ENCODE measurements at regions not wholly inside any gene's neighbourhood (a gene's known extent, or its start where the extent isn't known, plus 50 kb on each side); places are given as distances from the start of the nearest gene placed in this dataset.

DNA sequence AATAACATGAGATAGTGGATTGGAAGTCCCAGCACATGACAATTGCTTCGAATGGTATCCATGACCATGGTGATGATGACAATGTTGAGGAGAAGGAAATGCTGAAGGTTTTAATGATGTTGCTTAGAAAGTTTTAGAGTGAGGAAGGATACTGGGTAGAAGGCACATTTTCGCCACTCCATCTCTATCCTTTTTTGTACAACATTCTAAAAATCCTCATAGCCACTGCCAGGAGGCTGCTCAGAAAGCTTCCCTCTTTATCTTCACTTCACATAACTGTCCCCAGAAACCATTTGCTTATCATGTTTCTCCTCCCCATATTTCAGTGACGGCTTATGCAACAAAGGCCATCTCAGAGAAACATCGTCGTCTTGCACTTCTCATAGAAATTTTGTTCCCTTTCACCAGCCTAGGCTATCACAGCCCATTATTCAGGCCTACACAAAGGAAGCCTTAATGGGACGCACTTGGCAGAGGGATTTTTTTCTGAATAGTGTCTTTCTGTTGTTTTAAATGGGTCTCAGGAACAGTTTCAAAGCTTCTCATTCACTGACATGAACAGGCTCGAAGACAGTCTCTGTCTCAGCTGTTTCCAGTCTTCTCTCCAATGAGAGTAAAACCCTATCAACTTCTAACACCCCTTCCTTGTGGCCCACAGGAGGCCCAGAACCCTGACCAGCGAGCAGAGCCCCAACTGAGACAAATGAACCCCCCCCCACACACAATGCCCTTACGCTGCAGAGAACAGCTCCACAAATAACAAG, 506.7 kb downstream of the HAPSTR1 start (continued):
- 0 out of 2 replicates have a peak, but pooled peaks have one; percentile 57 for TF ChIP-seq MECOM (CRISPR knock-in tag; IDR thresholded peaks at IDR 0.05)
- peak; percentile 40; the same call in 1 of the 2 replicates for TF ChIP-seq SMAD4 (CRISPR knock-in tag; conservative IDR thresholded peaks at IDR 0.05)
- no peak for TF ChIP-seq GTF2F1 (IDR thresholded peaks at IDR 0.05; ENCODE audit: low read depth, low read length)
- no peak for TF ChIP-seq ZNF696 (CRISPR knock-in tag; conservative IDR thresholded peaks at IDR 0.05)
- 0 out of 2 replicates have a peak, but pooled peaks have one; percentile 32 for TF ChIP-seq MTA3 (IDR thresholded peaks at IDR 0.05; ENCODE audit: borderline replicate concordance)
- no peak for TF ChIP-seq POLR2AphosphoS2 (IDR thresholded peaks at IDR 0.05; ENCODE audit: low read length)
- TF ChIP-seq ZNF408 (CRISPR knock-in tag; IDR thresholded peaks at IDR 0.05; ENCODE audit: low read depth) = no peak
- TF ChIP-seq, protein P1, sequence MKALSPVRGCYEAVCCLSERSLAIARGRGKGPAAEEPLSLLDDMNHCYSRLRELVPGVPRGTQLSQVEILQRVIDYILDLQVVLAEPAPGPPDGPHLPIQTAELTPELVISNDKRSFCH (CRISPR knock-in tag; IDR thresholded peaks at IDR 0.05) = no peak
- TF ChIP-seq, protein P1 (tag; IDR thresholded peaks at IDR 0.05) = no peak
- TF ChIP-seq, protein P2, sequence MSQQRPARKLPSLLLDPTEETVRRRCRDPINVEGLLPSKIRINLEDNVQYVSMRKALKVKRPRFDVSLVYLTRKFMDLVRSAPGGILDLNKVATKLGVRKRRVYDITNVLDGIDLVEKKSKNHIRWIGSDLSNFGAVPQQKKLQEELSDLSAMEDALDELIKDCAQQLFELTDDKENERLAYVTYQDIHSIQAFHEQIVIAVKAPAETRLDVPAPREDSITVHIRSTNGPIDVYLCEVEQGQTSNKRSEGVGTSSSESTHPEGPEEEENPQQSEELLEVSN (IDR thresholded peaks at IDR 0.05; ENCODE audit: borderline replicate concordance in 1 of 2, extremely low read depth in 1 of 2, insufficient read depth in 1 of 2, insufficient read length in 1 of 2, low read depth in 1 of 2, low read length in 1 of 2, poor library complexity in 1 of 2, severe bottlenecking in 1 of 2) = peak in 1 of 2 experiments; percentile 24
- TF ChIP-seq, protein P3, sequence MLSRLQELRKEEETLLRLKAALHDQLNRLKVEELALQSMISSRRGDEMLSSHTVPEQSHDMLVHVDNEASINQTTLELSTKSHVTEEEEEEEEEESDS (CRISPR knock-in tag; IDR thresholded peaks at IDR 0.05) = no peak
- TF ChIP-seq ZNF561 (CRISPR knock-in tag; conservative IDR thresholded peaks at IDR 0.05) = no peak
- TF ChIP-seq XRCC5 (IDR thresholded peaks at IDR 0.05; ENCODE audit: low read depth, low read length) = 0 out of 2 replicates have a peak, but pooled peaks have one; percentile 54
- peak; percentile 42; the same call in 1 of the 2 replicates for TF ChIP-seq POLR2A (conservative IDR thresholded peaks at IDR 0.05)
- TF ChIP-seq, protein P4, sequence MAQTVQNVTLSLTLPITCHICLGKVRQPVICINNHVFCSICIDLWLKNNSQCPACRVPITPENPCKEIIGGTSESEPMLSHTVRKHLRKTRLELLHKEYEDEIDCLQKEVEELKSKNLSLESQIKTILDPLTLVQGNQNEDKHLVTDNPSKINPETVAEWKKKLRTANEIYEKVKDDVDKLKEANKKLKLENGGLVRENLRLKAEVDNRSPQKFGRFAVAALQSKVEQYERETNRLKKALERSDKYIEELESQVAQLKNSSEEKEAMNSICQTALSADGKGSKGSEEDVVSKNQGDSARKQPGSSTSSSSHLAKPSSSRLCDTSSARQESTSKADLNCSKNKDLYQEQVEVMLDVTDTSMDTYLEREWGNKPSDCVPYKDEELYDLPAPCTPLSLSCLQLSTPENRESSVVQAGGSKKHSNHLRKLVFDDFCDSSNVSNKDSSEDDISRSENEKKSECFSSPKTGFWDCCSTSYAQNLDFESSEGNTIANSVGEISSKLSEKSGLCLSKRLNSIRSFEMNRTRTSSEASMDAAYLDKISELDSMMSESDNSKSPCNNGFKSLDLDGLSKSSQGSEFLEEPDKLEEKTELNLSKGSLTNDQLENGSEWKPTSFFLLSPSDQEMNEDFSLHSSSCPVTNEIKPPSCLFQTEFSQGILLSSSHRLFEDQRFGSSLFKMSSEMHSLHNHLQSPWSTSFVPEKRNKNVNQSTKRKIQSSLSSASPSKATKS (CRISPR knock-in tag; IDR thresholded peaks at IDR 0.05) = 0 out of 2 replicates have a peak, but pooled peaks have one; percentile 5
- TF ChIP-seq ZNF197 (CRISPR knock-in tag; IDR thresholded peaks at IDR 0.05; ENCODE audit: low read depth) = no peak; the same call in 1 of the 2 replicates
- no peak for TF ChIP-seq HMG20A (CRISPR knock-in tag; conservative IDR thresholded peaks at IDR 0.05)
- no peak for TF ChIP-seq FUS (optimal IDR thresholded peaks at IDR 0.05; ENCODE audit: low read depth, low read length)
- TF ChIP-seq FOXA3 (CRISPR knock-in tag; conservative IDR thresholded peaks at IDR 0.05 in 1 of 2, IDR thresholded peaks at IDR 0.05 in 1 of 2) = no peak
- no peak for TF ChIP-seq ZNF165 (CRISPR knock-in tag; IDR thresholded peaks at IDR 0.05; ENCODE audit: borderline replicate concordance)
- TF ChIP-seq HCFC1 (IDR thresholded peaks at IDR 0.05; ENCODE audit: low read depth, low read length) = peak; percentile 32; the same call in 1 of the 2 replicates
- TF ChIP-seq, protein P5, sequence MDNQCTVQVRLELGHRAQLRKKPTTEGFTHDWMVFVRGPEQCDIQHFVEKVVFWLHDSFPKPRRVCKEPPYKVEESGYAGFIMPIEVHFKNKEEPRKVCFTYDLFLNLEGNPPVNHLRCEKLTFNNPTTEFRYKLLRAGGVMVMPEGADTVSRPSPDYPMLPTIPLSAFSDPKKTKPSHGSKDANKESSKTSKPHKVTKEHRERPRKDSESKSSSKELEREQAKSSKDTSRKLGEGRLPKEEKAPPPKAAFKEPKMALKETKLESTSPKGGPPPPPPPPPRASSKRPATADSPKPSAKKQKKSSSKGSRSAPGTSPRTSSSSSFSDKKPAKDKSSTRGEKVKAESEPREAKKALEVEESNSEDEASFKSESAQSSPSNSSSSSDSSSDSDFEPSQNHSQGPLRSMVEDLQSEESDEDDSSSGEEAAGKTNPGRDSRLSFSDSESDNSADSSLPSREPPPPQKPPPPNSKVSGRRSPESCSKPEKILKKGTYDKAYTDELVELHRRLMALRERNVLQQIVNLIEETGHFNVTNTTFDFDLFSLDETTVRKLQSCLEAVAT (IDR thresholded peaks at IDR 0.05) = 0 out of 4 replicates have a peak, but pooled peaks of 1 of the 2 experiments have one; percentile 10
- TF ChIP-seq BRF1 (IDR thresholded peaks at IDR 0.05; ENCODE audit: borderline replicate concordance, extremely low read depth, insufficient read length) = no peak
